ENCODE measurements at regions not wholly inside any gene's neighbourhood (a gene's known extent, or its start where the extent isn't known, plus 50 kb on each side); places are given as distances from the start of the nearest gene placed in this dataset.
A peak's percentile ranks its signal among the peaks of the same experiment; 100 is the strongest.

DNA sequence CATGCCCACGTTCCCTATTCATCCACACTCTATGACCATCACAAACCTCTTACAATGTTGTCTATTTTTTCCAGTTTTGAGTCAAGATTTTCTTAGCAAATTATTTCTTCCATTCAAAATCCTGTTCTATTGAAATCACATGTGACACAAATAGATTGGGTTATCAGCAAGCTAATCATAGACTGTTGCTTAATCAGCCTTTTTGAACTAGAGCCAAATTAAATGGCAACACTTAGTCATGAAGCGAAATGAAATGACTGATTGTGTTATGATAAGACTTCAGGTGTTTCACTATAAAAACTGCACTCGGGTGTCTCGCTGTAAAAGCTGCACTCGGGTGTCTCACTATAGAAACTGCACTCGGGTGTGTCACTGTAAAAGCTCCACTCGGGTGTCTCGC, 890.0 kb upstream of the FRG1 start:
- Histone ChIP-seq H3K27me3 (peaks cover 0 to 7% of the 10 kb centered on the region in 2 donors), H3K36me3 (no peaks in the 10 kb centered on the region), H3K9me3 (no peaks in the 10 kb centered on the region), H3K27ac (no peak overlapping the region), H3K4me3 (peak overlapping the region in 2 of 3 donors; percentile 19 to 48), H3K4me1 (no peaks in the 10 kb centered on the region)
- no peak for DNase-seq (ENCODE audit: low spot score in 2 of 2)
- TF ChIP-seq CTCF (IDR thresholded peaks at IDR 0.05): no peak
- TF ChIP-seq POLR2AphosphoS5 (IDR thresholded peaks at IDR 0.05): no peak
- no peak for TF ChIP-seq POLR2A (IDR thresholded peaks at IDR 0.05)
- intact Hi-C loops (cut with DNase I; ENCODE audit: low total_unique reads): no loop called here

- Histone ChIP-seq H3K4me1 (no peaks in the 10 kb centered on the region), H3K4me3 (no peak overlapping the region), H3K9me3 (no peaks in the 10 kb centered on the region), H3K36me3 (no peaks in the 10 kb centered on the region), H3K27me3 (peaks cover 0 to 7% of the 10 kb centered on the region in 2 donors), H3K27ac (no peak overlapping the region)
- DNase-seq (ENCODE audit: low spot score in 2 of 2): no peak
- TF ChIP-seq POLR2A (IDR thresholded peaks at IDR 0.05) (no peak), CTCF (IDR thresholded peaks at IDR 0.05) (no peak)
- intact Hi-C loops (cut with DNase I; ENCODE audit: low total_unique reads): no loop called here
Observed at GRCh38 chr4:189053621-189054020, 887.1 kb upstream of the FRG1 start.

DNA sequence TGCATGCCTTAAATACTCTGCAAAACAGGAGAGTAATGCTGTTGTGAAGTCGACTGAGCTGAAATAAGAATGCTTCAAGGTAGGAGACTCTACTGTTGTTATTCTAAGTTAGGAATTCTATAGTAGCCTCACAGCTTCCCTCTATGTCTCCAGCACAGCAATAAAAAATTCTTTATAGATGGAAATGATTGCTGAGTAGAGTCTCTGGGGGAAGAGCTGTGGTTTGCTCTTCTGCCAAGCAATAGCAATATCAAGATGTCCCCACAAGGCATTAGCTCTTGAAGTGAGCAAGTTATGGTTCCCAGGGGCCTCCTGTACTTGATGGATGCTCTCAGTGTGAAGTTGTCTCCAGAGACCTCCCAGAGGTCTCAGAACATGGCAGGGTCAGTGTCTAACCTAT, 880.6 kb upstream of the FRG1 start:
- Histone ChIP-seq H3K4me3 (no peak overlapping the region), H3K9me3 (peaks cover 0 to 13% of the 10 kb centered on the region in 2 donors), H3K36me3 (no peaks in the 10 kb centered on the region), H3K27me3 (no peaks in the 10 kb centered on the region), H3K27ac (no peak overlapping the region), H3K4me1 (no peaks in the 10 kb centered on the region)
- intact Hi-C loops (cut with DNase I; ENCODE audit: low total_unique reads): no loop called here
- DNase-seq (ENCODE audit: low spot score in 2 of 2): no peak
- no peak for TF ChIP-seq POLR2A (IDR thresholded peaks at IDR 0.05)
- TF ChIP-seq CTCF (IDR thresholded peaks at IDR 0.05): no peak
- TF ChIP-seq POLR2AphosphoS5 (IDR thresholded peaks at IDR 0.05): no peak

GRCh38 chr4:189062047-189062820, 878.4 kb upstream of the FRG1 start:
- H3K4me3 ChIP-seq: no peak overlapping the region
- TF ChIP-seq POLR2AphosphoS5 (IDR thresholded peaks at IDR 0.05) (no peak), POLR2A (IDR thresholded peaks at IDR 0.05) (no peak), CTCF (IDR thresholded peaks at IDR 0.05) (no peak)
- H3K9me3 ChIP-seq: peaks cover 0 to 13% of the 10 kb centered on the region in 2 donors
- H3K27me3 ChIP-seq: no peaks in the 10 kb centered on the region
- H3K27ac ChIP-seq: no peak overlapping the region
- no peak for DNase-seq (ENCODE audit: low spot score in 2 of 2)
- H3K36me3 ChIP-seq: no peaks in the 10 kb centered on the region
- intact Hi-C loops (cut with DNase I; ENCODE audit: low total_unique reads): no loop called here
- H3K4me1 ChIP-seq: no peaks in the 10 kb centered on the region

DNA sequence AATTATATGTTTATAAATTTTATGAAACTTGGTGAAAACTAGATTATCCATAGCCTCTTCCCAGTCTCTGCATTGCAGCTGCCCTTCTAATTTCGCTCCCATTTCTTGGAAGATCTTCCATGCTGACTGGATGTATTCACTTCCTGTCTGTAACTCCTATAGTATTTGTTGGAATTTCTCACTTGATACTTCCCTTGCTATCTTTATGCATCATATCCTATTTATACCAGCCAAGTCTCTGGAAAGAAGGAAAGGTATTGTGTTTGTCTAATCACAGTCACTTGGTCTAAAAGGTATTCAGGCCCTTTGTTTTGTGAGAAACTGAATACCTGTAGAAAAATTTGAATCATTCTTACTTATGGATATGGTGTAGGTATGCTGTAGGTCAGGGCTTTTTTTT, 870.9 kb upstream of the FRG1 start:
- TF ChIP-seq CTCF (IDR thresholded peaks at IDR 0.05) (no peak), POLR2AphosphoS5 (IDR thresholded peaks at IDR 0.05) (no peak), POLR2A (IDR thresholded peaks at IDR 0.05) (no peak)
- Histone ChIP-seq H3K4me1 (no peaks in the 10 kb centered on the region), H3K9me3 (no peaks in the 10 kb centered on the region), H3K4me3 (no peak overlapping the region), H3K27ac (no peak overlapping the region), H3K27me3 (no peaks in the 10 kb centered on the region), H3K36me3 (no peaks in the 10 kb centered on the region)
- no peak for DNase-seq (ENCODE audit: low spot score in 2 of 2)
- intact Hi-C loops (cut with DNase I; ENCODE audit: low total_unique reads): no loop called here
